Activated naive CD4-positive, alpha-beta T cell treated with Interleukin-2 at 50 U/mL for 16 hours (primary cell): ENCODE measurements at regions not wholly inside any gene's neighbourhood (a gene's known extent, or its start where the extent isn't known, plus 50 kb on each side); places are given as distances from the start of the nearest gene placed in this dataset.

Experiments
- DNase-seq: peaks from one replicate; pipeline ENCODE4 v3.0.0-alpha.2; 2020

GRCh38 chr7:94054130-94054529 is 50.0 kb upstream of the BET1 start:
- no peak for DNase-seq

GRCh38 chr7:94055963-94056362 is 51.8 kb upstream of the BET1 start:
- DNase-seq, result no peak

GRCh38 chr7:94056796-94057207 is 52.6 kb upstream of the BET1 start:
- DNase-seq, result no peak

DNA sequence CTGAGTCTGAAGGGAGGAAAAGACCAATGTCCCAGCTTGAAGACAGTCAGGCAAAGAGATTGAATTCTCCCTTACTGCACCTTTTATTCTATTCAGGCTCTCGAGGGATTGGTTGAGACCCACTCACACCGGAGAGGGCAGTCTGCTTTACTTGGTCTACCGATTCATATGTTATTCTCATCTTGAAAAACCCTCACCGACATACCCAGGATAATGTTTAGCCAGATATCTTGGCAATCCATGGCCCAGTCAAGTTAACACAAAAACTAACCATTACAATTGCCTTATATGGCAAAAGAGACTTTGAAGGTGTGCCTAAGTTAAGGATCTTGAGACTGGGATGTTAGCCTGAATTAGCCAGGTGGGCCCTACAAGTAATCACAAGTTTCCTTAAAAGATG is 53.8 kb upstream of the BET1 start:
- no peak for DNase-seq

DNA sequence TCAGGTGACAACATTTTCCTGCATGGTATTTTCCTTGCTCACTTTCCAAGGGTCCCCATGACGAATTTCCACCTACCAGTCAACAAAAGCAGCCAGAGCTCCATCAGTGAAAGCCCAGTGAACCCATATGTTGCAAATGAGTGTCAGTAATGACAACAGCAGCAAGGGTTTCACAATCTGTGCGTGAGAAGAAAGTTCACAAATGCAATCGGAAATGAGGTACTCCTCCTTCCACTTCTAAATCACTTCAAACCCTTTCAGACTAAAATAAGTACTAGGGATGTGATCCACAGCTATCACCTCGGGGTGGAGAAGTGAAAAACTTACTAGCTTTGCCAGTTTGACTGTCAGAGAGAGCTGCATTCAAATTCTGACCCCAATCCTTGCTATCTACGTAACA is 55.6 kb upstream of the BET1 start:
- DNase-seq, result no peak

GRCh38 chr7:94060752-94061151 is 56.6 kb upstream of the BET1 start:
- no peak for DNase-seq

DNA sequence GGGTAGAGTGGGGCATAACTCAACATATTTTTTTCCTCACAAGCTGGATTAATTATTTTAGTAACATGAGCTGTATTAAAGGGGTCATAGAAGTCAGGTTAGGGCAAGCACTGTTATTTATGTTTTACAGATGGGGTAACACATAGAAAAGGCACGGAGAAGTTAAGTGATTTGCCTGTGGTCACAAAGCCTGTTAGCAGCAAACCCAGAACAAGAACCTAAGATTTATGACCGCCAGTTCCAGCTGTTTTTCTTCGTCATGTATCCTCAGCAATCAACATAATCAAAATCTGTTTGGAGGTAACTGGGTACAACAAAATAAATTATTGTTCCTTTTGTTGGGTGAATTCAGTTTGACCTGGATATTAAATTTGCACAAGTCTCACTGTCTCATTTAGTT is 57.2 kb upstream of the BET1 start:
- DNase-seq, result no peak

GRCh38 chr7:94062372-94062771 is 58.2 kb upstream of the BET1 start:
- no peak for DNase-seq

DNA sequence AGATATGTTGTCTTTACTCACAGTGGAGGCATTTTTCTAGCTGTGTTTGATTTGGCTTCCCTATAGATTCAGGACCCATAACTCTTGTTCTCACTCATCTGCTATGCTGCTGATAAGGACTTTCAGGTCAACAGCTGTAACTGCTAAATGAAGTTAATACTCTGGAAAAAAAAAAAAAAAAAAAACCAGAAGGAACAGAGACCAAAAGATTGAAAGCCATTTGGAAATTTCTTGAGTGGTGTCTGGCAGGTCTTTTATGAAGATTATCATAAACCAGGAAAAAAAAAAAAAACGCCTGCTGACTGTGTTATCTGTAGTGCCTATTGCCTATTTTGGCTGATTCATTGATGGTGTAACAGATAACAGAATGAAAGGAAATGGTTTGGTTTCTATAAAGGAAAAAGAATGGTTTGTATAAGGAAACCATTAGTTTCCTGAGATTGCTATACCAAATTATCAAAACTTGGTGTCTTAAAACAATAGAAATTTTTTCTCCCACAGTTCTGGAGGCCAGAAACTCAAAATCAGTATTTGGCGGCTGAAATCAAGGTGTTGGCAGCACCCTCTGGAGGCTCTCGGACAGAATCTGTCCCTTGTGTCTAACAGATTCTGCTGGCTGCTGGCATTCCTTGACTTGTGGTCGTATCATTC is 60.5 kb upstream of the BET1 start:
- DNase-seq, result no peak

GRCh38 chr7:94067047-94067446 is 62.9 kb upstream of the BET1 start:
- DNase-seq, result no peak

DNA sequence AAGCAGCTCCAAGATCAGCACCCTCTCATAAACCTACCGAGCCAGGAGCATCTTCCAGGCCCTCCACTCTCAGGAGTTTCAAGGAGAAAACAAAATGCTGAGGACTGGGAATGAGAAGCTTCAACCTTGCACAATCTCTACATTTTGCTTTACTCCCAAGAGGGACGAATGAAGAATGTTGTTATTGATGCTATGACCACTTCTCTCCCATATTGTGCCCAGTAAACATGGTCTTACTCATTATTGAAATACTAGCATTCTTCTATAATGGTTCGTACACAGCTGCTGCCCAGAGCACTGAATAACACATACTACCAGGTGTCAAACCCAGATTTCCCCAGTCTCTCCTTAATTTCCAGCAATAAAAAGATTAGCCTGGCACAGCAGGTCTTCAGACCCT is 63.4 kb upstream of the BET1 start:
- DNase-seq, result no peak

GRCh38 chr7:94069162-94069739 is 65.1 kb upstream of the BET1 start:
- DNase-seq, result no peak

DNA sequence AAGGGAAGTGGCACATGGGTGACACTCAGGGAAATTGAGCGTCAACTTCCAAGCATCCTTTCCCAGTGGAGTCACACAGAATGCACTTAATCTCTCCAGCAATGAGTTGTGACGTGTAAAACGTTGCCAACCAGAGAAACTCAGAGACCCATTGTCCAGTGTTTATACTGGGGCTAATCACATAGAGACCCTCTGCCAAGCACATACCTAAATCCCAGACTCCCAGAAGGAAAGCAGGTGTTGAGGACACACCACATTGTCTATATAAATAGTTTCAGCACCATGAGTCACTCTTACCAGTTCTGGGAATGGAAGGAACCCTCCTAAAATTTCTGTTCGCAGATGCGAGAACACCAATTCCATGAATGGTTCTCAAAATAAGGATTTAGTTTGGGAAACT is 76.4 kb upstream of the BET1 start:
- DNase-seq, result no peak

DNA sequence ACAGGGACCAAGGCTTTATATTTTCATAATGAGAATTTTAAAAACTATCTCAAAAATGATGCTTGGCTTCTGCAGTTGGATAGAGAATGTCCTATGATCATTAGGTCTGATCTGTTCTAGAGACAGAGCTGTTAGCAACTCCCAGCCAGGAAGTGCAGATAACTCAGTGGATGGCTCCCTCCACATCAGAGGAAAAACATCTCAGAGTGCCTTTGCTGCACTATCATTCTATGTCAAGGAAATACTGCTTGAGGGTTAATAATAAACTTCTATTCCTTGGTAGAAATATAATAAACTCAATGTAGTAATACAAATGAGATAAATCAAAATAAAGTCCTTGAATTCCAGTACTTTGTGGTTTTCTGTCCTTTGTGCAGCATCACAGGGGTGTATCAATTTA is 78.0 kb upstream of the BET1 start:
- no peak for DNase-seq

- peak; percentile 24 for DNase-seq
These were observed 83.7 kb upstream of the BET1 start for GRCh38 chr7:94087664-94088352.

DNA sequence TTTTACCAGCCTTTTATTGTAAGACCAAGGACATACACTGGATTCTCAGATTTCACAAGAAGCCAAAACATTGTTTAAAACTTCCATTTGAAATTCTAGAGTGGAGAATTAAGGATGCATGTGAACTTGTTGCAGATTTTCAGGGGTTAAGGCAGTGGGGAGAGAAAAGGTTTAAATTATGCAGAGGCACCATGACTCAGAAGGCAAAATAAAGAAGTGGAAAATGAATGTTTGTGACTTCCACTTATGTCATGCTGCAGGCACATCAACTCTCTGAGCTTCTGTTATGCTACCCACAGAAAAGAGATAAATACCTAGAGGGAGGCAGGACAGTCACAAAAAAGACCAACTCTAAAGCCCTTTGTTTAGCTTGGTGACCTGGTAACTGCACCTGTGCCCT is 84.4 kb upstream of the BET1 start:
- no peak for DNase-seq

DNA sequence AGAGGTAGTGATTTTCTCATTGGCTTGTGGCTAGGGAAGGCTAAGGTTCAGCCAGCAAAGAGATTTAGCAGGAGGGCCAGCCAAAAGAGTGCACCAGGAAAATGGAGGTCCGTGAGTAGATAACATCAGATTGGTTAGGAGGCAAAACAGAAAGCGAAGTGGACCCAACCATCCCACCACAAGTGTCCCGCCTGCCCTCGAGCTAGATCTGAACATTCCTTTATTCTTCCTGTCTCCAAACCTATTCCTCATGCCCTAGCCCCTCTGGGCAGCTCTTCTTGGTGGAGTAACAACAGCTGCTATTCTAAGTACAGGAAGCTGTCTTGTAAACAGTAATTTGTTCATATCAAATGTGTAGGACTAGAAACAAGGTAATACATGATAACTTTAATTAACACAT is 85.7 kb upstream of the BET1 start:
- DNase-seq, result no peak

DNA sequence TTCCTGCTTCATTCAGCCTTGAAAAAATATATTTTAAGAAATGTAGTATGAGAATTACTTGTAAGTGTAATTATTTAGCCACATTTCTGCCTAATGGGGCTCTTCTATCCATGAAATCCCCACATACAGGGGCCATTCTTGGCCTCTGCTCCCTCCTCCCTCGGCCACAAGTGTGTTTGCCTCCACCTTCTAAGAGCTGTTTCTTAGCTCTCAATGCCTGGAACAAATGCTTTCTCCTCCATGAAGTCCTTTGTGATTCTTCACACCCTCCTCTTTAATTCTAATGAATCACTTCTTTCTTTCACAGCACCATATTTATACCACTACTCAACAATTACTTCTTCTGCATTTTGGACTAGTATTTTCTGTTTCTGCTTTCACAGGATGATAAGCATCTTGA is 88.8 kb upstream of the BET1 start:
- DNase-seq, result no peak

- no peak for DNase-seq
These were observed 90.1 kb upstream of the BET1 start for GRCh38 chr7:94094298-94094697.

DNA sequence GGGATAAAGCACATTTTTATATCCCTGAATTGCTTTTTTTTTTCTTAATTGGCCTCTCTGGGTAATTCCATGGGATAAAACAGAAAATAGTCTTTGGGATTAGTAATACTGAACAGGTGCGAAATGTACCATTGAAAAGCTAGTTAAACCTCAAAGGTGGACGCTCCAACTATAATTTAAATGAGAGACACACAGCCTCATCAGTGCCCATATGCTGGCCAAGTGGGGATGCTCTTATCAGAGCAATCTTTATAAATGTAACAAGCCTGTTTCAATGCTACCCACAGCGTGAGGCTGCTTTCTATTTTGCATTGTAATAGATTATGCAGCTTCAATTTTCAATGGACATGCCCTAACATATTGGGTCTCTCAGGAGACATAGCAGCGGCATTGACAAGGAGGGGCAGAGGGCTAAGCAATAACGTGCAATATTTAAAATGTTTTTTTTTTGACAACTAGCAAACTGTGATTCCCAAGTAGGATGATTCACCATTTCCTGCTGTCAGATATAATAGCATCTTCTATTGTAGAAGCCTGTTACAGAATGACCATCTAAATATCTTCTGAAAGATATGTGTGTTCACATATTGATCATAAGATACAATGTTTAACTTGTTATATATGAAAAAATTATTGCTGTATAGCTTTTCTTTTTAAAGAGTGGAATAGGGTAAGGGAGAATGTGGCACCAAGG is 91.3 kb upstream of the BET1 start:
- DNase-seq, result no peak

DNA sequence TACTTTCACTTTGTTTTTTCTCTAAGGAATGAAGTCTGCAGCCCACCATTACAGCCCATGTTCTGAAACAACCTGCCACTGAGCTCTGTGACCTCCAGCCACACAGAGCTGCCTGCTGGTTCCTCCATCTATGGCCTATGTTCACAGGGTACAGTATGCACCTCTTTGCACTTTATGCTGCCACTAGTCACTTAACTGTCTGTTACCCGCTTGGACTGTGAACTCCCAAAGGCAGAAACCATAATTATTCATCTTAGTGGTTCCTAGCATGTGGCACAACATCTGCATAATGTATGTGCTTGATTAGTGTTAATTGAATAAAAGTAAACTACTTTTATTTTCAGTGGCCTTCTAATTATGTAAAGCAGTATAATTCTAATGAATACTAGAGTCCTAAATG is 95.5 kb upstream of the BET1 start:
- no peak for DNase-seq

- DNase-seq, result no peak
These were observed 96.7 kb upstream of the BET1 start for GRCh38 chr7:94100723-94101345.

DNA sequence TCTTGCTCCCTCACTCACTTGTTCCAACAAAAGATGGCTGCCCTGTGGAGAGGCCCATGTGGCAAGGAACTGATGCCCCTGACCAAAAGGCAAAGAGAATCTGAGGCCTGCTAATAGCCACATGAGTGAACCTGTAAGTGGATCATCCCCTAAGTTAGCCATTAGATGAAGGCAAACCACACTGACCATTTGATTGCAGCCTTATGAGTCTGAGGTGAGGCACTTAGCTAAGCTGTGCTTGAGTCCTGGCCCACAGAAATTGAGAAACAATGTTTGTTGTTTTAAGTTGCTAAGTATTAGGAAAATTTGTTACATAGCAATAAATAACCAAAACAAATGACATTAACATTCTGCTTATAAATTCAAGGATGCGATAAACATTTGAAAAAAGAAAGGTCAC is 100.1 kb upstream of the BET1 start:
- no peak for DNase-seq

DNA sequence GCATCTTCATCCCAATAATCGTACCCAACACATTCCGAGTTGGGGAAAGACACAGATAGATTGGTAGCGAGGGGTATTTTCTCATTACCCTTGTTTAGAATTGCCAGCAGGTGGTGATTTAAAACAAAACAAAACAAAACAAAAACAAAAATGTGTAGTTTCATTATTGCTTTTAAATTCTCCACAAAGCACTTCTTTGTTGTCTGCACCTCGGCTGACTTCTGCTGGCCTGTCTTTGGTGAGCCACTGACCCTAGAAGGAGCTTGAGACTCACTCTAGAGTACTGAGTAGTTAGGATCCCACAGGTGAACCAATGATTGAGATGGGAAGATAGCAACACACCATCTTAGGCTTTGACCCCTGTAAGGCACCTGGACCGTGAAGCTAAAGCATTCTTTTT is 105.4 kb upstream of the BET1 start:
- DNase-seq, result no peak
